ENCODE measurements at regions not wholly inside any gene's neighbourhood (a gene's known extent, or its start where the extent isn't known, plus 50 kb on each side); places are given as distances from the start of the nearest gene placed in this dataset.

- H3K4me1 ChIP-seq (ENCODE audit: control insufficient read depth in 2 of 2, insufficient read depth in 2 of 2, low read length in 2 of 2) = no peaks in the 10 kb centered on the region
- H3K9me3 ChIP-seq (ENCODE audit: control insufficient read depth in 2 of 3, low read length in 3 of 3) = no peaks in the 10 kb centered on the region
- no peak overlapping the region for H3K4me3 ChIP-seq (ENCODE audit: low read length)
- Mint-ChIP-seq H3K36me3 (no peaks in the 10 kb centered on the region), H3K27me3 (no peaks in the 10 kb centered on the region), H3K4me1 (no peaks in the 10 kb centered on the region), H3K4me3 (no peak overlapping the region), H3K27ac (no peak overlapping the region), H3K9me3 (no peaks in the 10 kb centered on the region)
- no peak for DNase-seq
- no peak for ATAC-seq
- intact Hi-C loops (cut with micrococcal nuclease) = no loop called here
- POLR2A ChIA-PET = no interaction called here
- CTCF ChIA-PET = no interaction called here
- H3K27me3 ChIP-seq (ENCODE audit: control insufficient read depth in 2 of 2, insufficient read depth in 2 of 2, low read length in 2 of 2) = no peaks in the 10 kb centered on the region
- no peaks in the 10 kb centered on the region for H3K36me3 ChIP-seq (ENCODE audit: control insufficient read depth in 2 of 3, insufficient read depth in 3 of 3, low read length in 3 of 3)
- no peak overlapping the region for H3K27ac ChIP-seq (ENCODE audit: low read depth, low read length)
Measured at GRCh38 chr21:23613014-23613413, 1994.3 kb downstream of the MRPL39 start.

DNA sequence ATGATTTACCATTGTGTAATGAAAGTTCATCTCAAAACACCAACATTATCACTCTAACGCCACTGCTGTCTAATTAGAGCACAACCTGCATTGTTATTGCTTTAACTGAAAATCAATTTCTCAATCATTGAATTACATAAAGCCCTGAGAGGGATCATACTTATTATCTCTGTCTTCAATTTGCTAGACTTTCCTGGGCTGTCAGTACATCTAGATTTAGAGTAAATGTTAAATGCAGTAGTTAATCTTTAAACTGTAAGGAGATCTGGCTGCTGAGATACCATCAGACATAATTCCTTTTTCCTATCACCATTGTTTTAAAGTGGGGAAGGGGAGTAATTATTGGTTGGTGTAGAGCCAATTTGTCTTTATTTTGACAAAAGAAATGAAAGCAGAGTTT is 1995.1 kb downstream of the MRPL39 start:
- ChIA-PET POLR2A (no interaction called here), CTCF (no interaction called here)
- no peaks in the 10 kb centered on the region for H3K36me3 Mint-ChIP-seq
- Histone ChIP-seq H3K9me3 (ENCODE audit: control insufficient read depth in 2 of 3, low read length in 3 of 3) (no peaks in the 10 kb centered on the region), H3K4me3 (ENCODE audit: low read length) (no peak overlapping the region), H3K27me3 (ENCODE audit: control insufficient read depth in 2 of 2, insufficient read depth in 2 of 2, low read length in 2 of 2) (no peaks in the 10 kb centered on the region), H3K4me1 (ENCODE audit: control insufficient read depth in 2 of 2, insufficient read depth in 2 of 2, low read length in 2 of 2) (no peaks in the 10 kb centered on the region), H3K27ac (ENCODE audit: low read depth, low read length) (no peak overlapping the region), H3K36me3 (ENCODE audit: control insufficient read depth in 2 of 3, insufficient read depth in 3 of 3, low read length in 3 of 3) (no peaks in the 10 kb centered on the region)
- DNase-seq = no peak
- H3K4me1 Mint-ChIP-seq = no peaks in the 10 kb centered on the region
- no peak for ATAC-seq
- H3K27me3 Mint-ChIP-seq = no peaks in the 10 kb centered on the region
- H3K9me3 Mint-ChIP-seq = no peaks in the 10 kb centered on the region
- H3K4me3 Mint-ChIP-seq = no peak overlapping the region
- no peak overlapping the region for H3K27ac Mint-ChIP-seq
- intact Hi-C loops (cut with micrococcal nuclease) = no loop called here

DNA sequence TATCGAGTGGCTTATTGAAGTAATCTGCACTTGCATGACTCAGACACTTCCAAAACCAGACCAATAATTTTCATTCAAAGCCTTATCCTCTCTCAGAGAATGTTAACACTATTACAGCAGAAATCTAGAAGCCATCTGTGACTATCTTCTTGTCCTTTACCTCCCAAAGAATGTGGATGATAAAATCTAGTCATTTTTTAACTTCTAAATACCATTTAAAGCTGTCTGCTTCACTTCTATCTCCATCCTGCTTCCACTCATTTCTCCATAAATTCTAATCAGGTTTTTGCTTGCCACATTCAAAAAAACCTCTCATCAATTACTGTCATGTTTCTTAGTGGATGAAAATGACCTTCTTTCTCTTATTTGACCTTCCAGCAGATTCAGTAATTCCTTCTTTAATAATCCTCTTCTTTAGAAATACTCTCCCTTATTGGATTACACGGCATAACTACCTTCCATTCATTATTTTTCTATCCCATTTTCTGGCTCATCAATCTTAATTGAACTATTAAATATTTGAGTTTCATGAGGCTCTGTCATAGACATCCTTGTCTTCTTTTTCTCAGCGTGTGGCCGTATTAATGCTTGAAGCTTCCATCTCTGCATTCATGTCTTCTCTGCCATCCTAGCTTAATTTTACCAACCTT is 1999.4 kb downstream of the MRPL39 start:
- no peaks in the 10 kb centered on the region for H3K36me3 Mint-ChIP-seq
- H3K9me3 ChIP-seq (ENCODE audit: control insufficient read depth in 2 of 3, low read length in 3 of 3) = no peaks in the 10 kb centered on the region

GRCh38 chr21:23601549-23601948 is 2005.7 kb downstream of the MRPL39 start:
- H3K36me3 Mint-ChIP-seq = no peaks in the 10 kb centered on the region
- H3K9me3 Mint-ChIP-seq = peaks cover 0 to 12% (median 0%) of the 10 kb centered on the region in 11 donors
- H3K36me3 ChIP-seq (ENCODE audit: control insufficient read depth in 2 of 3, insufficient read depth in 3 of 3, low read length in 3 of 3) = no peaks in the 10 kb centered on the region
- no peaks in the 10 kb centered on the region for H3K9me3 ChIP-seq (ENCODE audit: control insufficient read depth in 2 of 3, low read length in 3 of 3)
- no peak for DNase-seq
- H3K27me3 Mint-ChIP-seq = peaks cover 0 to 4% (median 0%) of the 10 kb centered on the region in 5 donors
- ATAC-seq = no peak
- no peak overlapping the region for H3K4me3 ChIP-seq (ENCODE audit: low read length)
- H3K27me3 ChIP-seq (ENCODE audit: control insufficient read depth in 2 of 2, insufficient read depth in 2 of 2, low read length in 2 of 2) = no peaks in the 10 kb centered on the region
- CTCF ChIA-PET = no interaction called here
- H3K4me3 Mint-ChIP-seq = no peak overlapping the region
- H3K4me1 Mint-ChIP-seq = no peaks in the 10 kb centered on the region
- POLR2A ChIA-PET = no interaction called here
- no peak overlapping the region for H3K27ac ChIP-seq (ENCODE audit: low read depth, low read length)
- no peak overlapping the region for H3K27ac Mint-ChIP-seq
- H3K4me1 ChIP-seq (ENCODE audit: control insufficient read depth in 2 of 2, insufficient read depth in 2 of 2, low read length in 2 of 2) = no peaks in the 10 kb centered on the region
- intact Hi-C loops (cut with micrococcal nuclease) = no loop called here

More for the DNA sequence above, 1999.4 kb downstream of the MRPL39 start:
- Mint-ChIP-seq H3K4me3 (no peak overlapping the region), H3K27me3 (no peaks in the 10 kb centered on the region), H3K9me3 (peaks cover 0 to 11% (median 0%) of the 10 kb centered on the region in 11 donors), H3K4me1 (no peaks in the 10 kb centered on the region), H3K27ac (no peak overlapping the region)
- CTCF ChIA-PET = no interaction called here
- no peak overlapping the region for H3K27ac ChIP-seq (ENCODE audit: low read depth, low read length)
- H3K4me1 ChIP-seq (ENCODE audit: control insufficient read depth in 2 of 2, insufficient read depth in 2 of 2, low read length in 2 of 2) = no peaks in the 10 kb centered on the region
- no peaks in the 10 kb centered on the region for H3K27me3 ChIP-seq (ENCODE audit: control insufficient read depth in 2 of 2, insufficient read depth in 2 of 2, low read length in 2 of 2)
- POLR2A ChIA-PET = no interaction called here
- ATAC-seq (no peak), DNase-seq (no peak)
- H3K36me3 ChIP-seq (ENCODE audit: control insufficient read depth in 2 of 3, insufficient read depth in 3 of 3, low read length in 3 of 3) = no peaks in the 10 kb centered on the region
- no peak overlapping the region for H3K4me3 ChIP-seq (ENCODE audit: low read length)
- intact Hi-C loops (cut with micrococcal nuclease) = no loop called here

DNA sequence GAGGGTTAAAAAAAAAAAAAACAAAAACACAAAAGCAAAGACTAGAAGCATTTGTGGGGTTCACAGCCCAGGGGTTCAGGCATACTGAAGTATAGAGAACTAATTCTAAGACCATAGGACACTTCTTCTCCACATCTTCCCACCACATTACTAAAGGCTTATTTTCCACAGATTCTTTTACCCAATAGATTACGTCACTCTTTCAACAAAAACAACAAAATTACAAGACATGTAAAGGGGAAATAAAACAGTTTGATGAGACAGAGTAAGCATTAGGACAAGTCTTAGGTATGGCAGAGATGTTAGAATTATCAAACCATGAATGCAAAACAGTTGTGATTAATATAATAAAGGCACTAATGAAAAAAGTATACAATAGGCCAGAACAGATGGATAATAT is 2013.7 kb downstream of the MRPL39 start:
- H3K4me1 ChIP-seq (ENCODE audit: control insufficient read depth in 2 of 2, insufficient read depth in 2 of 2, low read length in 2 of 2) = no peaks in the 10 kb centered on the region
- H3K27ac Mint-ChIP-seq = no peak overlapping the region
- ATAC-seq (no peak), DNase-seq (no peak)
- ChIA-PET CTCF (interaction anchor here (1.0 kb wide), 1 partner anchor 32 kb away, joined by 3 read pairs; no protein-coding TSS in a partner anchor), POLR2A (no interaction called here)
- no peak overlapping the region for H3K27ac ChIP-seq (ENCODE audit: low read depth, low read length)
- H3K36me3 ChIP-seq (ENCODE audit: control insufficient read depth in 2 of 3, insufficient read depth in 3 of 3, low read length in 3 of 3) = no peaks in the 10 kb centered on the region
- no peaks in the 10 kb centered on the region for H3K4me1 Mint-ChIP-seq
- H3K4me3 ChIP-seq (ENCODE audit: low read length) = no peak overlapping the region
- no peaks in the 10 kb centered on the region for H3K9me3 ChIP-seq (ENCODE audit: control insufficient read depth in 2 of 3, low read length in 3 of 3)
- H3K27me3 ChIP-seq (ENCODE audit: control insufficient read depth in 2 of 2, insufficient read depth in 2 of 2, low read length in 2 of 2) = no peaks in the 10 kb centered on the region
- H3K9me3 Mint-ChIP-seq = peaks cover 0 to 6% (median 0%) of the 10 kb centered on the region in 11 donors
- no peaks in the 10 kb centered on the region for H3K36me3 Mint-ChIP-seq
- H3K4me3 Mint-ChIP-seq = no peak overlapping the region
- H3K27me3 Mint-ChIP-seq = peaks cover 0 to 7% (median 0%) of the 10 kb centered on the region in 5 donors
- intact Hi-C loops (cut with micrococcal nuclease) = no loop called here

DNA sequence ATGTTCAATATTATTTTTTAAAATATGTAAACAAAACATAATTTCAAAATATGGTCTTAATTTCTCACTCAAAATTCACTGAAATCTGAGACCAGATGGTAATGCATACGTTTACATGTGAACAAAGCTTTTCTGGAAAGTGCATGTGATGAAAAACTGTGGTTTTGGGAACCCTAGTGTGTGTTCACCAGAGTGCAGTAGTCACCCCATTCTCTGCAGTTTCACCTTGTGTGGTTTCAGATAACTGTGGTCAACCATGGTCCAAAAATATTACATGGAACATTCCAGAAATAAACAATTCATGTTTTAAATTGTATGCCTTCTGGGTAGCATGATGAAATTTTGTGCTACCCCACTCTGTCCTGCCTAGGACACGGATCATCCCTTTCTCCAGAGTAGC is 2021.9 kb downstream of the MRPL39 start:
- H3K27ac ChIP-seq (ENCODE audit: low read depth, low read length) = no peak overlapping the region
- H3K36me3 ChIP-seq (ENCODE audit: control insufficient read depth in 2 of 3, insufficient read depth in 3 of 3, low read length in 3 of 3) = no peaks in the 10 kb centered on the region
- Mint-ChIP-seq H3K36me3 (no peaks in the 10 kb centered on the region), H3K4me3 (no peak overlapping the region), H3K27me3 (no peaks in the 10 kb centered on the region), H3K9me3 (peaks cover 0 to 2% (median 0%) of the 10 kb centered on the region in 11 donors), H3K27ac (no peak overlapping the region), H3K4me1 (no peaks in the 10 kb centered on the region)
- H3K4me3 ChIP-seq (ENCODE audit: low read length) = no peak overlapping the region
- no peak for DNase-seq
- H3K9me3 ChIP-seq (ENCODE audit: control insufficient read depth in 2 of 3, low read length in 3 of 3) = no peaks in the 10 kb centered on the region
- POLR2A ChIA-PET = no interaction called here
- CTCF ChIA-PET = no interaction called here
- intact Hi-C loops (cut with micrococcal nuclease) = no loop called here
- ATAC-seq = no peak
- H3K27me3 ChIP-seq (ENCODE audit: control insufficient read depth in 2 of 2, insufficient read depth in 2 of 2, low read length in 2 of 2) = no peaks in the 10 kb centered on the region
- H3K4me1 ChIP-seq (ENCODE audit: control insufficient read depth in 2 of 2, insufficient read depth in 2 of 2, low read length in 2 of 2) = no peaks in the 10 kb centered on the region

GRCh38 chr21:23579573-23579972 is 2027.7 kb downstream of the MRPL39 start:
- Mint-ChIP-seq H3K36me3 (no peaks in the 10 kb centered on the region), H3K27ac (no peak overlapping the region), H3K4me3 (no peak overlapping the region), H3K4me1 (no peaks in the 10 kb centered on the region), H3K27me3 (no peaks in the 10 kb centered on the region), H3K9me3 (peaks cover 0 to 2% (median 0%) of the 10 kb centered on the region in 11 donors)
- no peak for DNase-seq
- Histone ChIP-seq H3K27ac (ENCODE audit: low read depth, low read length) (no peak overlapping the region), H3K4me1 (ENCODE audit: control insufficient read depth in 2 of 2, insufficient read depth in 2 of 2, low read length in 2 of 2) (no peaks in the 10 kb centered on the region), H3K9me3 (ENCODE audit: control insufficient read depth in 2 of 3, low read length in 3 of 3) (no peaks in the 10 kb centered on the region), H3K36me3 (ENCODE audit: control insufficient read depth in 2 of 3, insufficient read depth in 3 of 3, low read length in 3 of 3) (no peaks in the 10 kb centered on the region), H3K27me3 (ENCODE audit: control insufficient read depth in 2 of 2, insufficient read depth in 2 of 2, low read length in 2 of 2) (no peaks in the 10 kb centered on the region), H3K4me3 (ENCODE audit: low read length) (no peak overlapping the region)
- POLR2A ChIA-PET = no interaction called here
- no peak for ATAC-seq
- CTCF ChIA-PET = no interaction called here
- intact Hi-C loops (cut with micrococcal nuclease) = loop anchor here in 1 of 2 donors (10.0 kb wide), 1 partner anchor 65 kb away; no protein-coding TSS in a partner anchor
